HG03558 (cell line): ENCODE measurements at regions not wholly inside any gene's neighbourhood (a gene's known extent, or its start where the extent isn't known, plus 50 kb on each side); places are given as distances from the start of the nearest gene placed in this dataset.
"Not testable (repeated sequence)": the region's sequence is repeated elsewhere in the genome, so short reads cannot be mapped to it uniquely, and the experiment has no call there.

Experiments used
- ATAC-seq: cut with Tn5 transposase; IDR thresholded peaks from one replicate; pipeline ENCODE4 v1.9.1; 2021; ENCODE audit warnings: moderate number of reproducible peaks; ENCODE audit not compliant: unreplicated experiment; ENCODE audit errors: extremely low read depth

GRCh38 chr5:126015235-126016181, 407.7 kb upstream of the GRAMD2B start:
- no peak for ATAC-seq

- ATAC-seq = no peak
These were observed 407.0 kb upstream of the GRAMD2B start for GRCh38 chr5:126016256-126016655.

GRCh38 chr5:126017096-126017495, 406.1 kb upstream of the GRAMD2B start:
- ATAC-seq = no peak

GRCh38 chr5:126020770-126021169, 402.4 kb upstream of the GRAMD2B start:
- no peak for ATAC-seq

GRCh38 chr5:126023994-126024441, 399.2 kb upstream of the GRAMD2B start:
- ATAC-seq = no peak

GRCh38 chr5:126027149-126027548, 396.1 kb upstream of the GRAMD2B start:
- ATAC-seq = no peak

- ATAC-seq = no peak
These were observed 395.6 kb upstream of the GRAMD2B start for GRCh38 chr5:126027652-126028051.

GRCh38 chr5:126028336-126028735, 394.9 kb upstream of the GRAMD2B start:
- no peak for ATAC-seq

- ATAC-seq = not testable (repeated sequence)
These were observed 393.9 kb upstream of the GRAMD2B start for GRCh38 chr5:126029282-126029681.

- ATAC-seq = no peak
These were observed 392.5 kb upstream of the GRAMD2B start for GRCh38 chr5:126030698-126031097.

GRCh38 chr5:126031989-126032716, 391.1 kb upstream of the GRAMD2B start:
- ATAC-seq = no peak

GRCh38 chr5:126043688-126044087, 379.5 kb upstream of the GRAMD2B start:
- no peak for ATAC-seq

GRCh38 chr5:126044111-126044668, 379.0 kb upstream of the GRAMD2B start:
- no peak for ATAC-seq

- ATAC-seq = no peak
These were observed 378.2 kb upstream of the GRAMD2B start for GRCh38 chr5:126044931-126045565.

GRCh38 chr5:126046318-126046717, 376.9 kb upstream of the GRAMD2B start:
- no peak for ATAC-seq

GRCh38 chr5:126046846-126047571, 376.2 kb upstream of the GRAMD2B start:
- no peak for ATAC-seq

GRCh38 chr5:126052120-126052519, 371.1 kb upstream of the GRAMD2B start:
- ATAC-seq = no peak

GRCh38 chr5:126052791-126053190, 370.4 kb upstream of the GRAMD2B start:
- no peak for ATAC-seq

- ATAC-seq = no peak
These were observed 369.6 kb upstream of the GRAMD2B start for GRCh38 chr5:126053630-126054029.
